Heart left ventricle (tissue), 13 donors: ENCODE measurements at regions not wholly inside any gene's neighbourhood (a gene's known extent, or its start where the extent isn't known, plus 50 kb on each side); places are given as distances from the start of the nearest gene placed in this dataset.

Source experiments
- CTCF ChIP-seq, 12 donors: fragments of 200-600 bp; sonication (generic) in 4 of 12; IDR thresholded peaks; one replicate each; pipeline versions ENCODE4 v1.5.0 to v1.8.0; 2018 to 2022; ENCODE audit warnings: antibody characterized with exemption in 12 of 12, mild to moderate bottlenecking in 5 of 12
- POLR2A ChIP-seq, 2 donors: fragments of 450-650 bp; IDR thresholded peaks; one replicate each; pipeline ENCODE4 v1.6.1; 2017; ENCODE audit warnings: antibody characterized with exemption in 2 of 2, mild to moderate bottlenecking in 2 of 2, moderate library complexity in 2 of 2
- donor health status: ischemic (EF 13 %, LVEDD 7.1; RV severe dilation, severe dysfunction).
- donor health status: DM: no; HTN: yes; CAD: no.
- donor health status: DM: no; HTN: no; CAD: no.
- donor health status: ischemic (EF 25% LVEDD 6.9; RV normal size, moderate dysfunction).
- donor health status: ischemic (EF 25% LVEDD 5.7; RV mildly dilated, moderate dysfunction).
- donor health status: ischemic (EF 35%, LVEDD 5.7; RV mildly dilated, moderate dysfunction).
- donor health status: nonischemic (EF 11% LVEDD 7.7; RV severe dilation, severe dysfunction).
- donor health status: DM: yes; HTN: yes; CAD: no.
- donor health status: PGD.
- donor health status: ischemic (EF 29% LVEDD 5.4; RV normal size, mild dysfunction).
- donor health status: nonischemic (EF 23%, LVEDD 6.1; RV moderate dilation, normal function).

- TF ChIP-seq CTCF (IDR thresholded peaks at IDR 0.05) (no peak), POLR2A (IDR thresholded peaks at IDR 0.05) (no peak)
Observed at GRCh38 chr13:80824229-80824628, 483.3 kb upstream of the SPRY2 start.
